ENCODE measurements at regions not wholly inside any gene's neighbourhood (a gene's known extent, or its start where the extent isn't known, plus 50 kb on each side); places are given as distances from the start of the nearest gene placed in this dataset.

DNA sequence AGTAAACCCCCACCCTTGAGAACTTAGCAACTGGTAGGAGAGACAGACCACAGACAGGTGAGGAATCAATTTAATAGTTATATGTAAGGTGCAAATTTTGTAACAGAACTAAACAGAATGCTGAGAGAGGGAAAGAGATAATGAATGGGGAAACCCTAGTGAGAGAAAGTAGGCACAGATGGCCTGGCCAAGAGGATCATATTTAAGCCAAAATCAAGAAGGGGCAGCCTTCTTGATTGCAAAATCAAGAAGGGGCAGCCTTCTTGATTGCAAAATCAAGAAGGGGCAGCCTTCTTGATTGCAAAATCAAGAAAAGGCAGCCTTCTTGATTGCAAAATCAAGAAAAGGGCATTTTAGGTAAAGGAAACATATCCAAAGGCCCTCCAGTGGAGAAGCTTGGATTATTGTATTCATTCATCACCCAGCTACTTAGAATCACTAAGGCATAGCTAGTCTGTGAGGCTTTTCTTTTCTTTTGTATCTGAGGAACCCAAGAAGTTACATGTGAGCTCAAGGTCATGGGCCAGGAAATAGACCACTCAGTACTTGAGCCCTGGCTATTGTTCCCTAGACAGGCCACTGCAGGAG, 190.6 kb downstream of the CYLD start:
- no peak for DNase-seq (ENCODE audit: low spot score)
- TF ChIP-seq, protein P1, sequence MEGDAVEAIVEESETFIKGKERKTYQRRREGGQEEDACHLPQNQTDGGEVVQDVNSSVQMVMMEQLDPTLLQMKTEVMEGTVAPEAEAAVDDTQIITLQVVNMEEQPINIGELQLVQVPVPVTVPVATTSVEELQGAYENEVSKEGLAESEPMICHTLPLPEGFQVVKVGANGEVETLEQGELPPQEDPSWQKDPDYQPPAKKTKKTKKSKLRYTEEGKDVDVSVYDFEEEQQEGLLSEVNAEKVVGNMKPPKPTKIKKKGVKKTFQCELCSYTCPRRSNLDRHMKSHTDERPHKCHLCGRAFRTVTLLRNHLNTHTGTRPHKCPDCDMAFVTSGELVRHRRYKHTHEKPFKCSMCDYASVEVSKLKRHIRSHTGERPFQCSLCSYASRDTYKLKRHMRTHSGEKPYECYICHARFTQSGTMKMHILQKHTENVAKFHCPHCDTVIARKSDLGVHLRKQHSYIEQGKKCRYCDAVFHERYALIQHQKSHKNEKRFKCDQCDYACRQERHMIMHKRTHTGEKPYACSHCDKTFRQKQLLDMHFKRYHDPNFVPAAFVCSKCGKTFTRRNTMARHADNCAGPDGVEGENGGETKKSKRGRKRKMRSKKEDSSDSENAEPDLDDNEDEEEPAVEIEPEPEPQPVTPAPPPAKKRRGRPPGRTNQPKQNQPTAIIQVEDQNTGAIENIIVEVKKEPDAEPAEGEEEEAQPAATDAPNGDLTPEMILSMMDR (conservative IDR thresholded peaks at IDR 0.05; ENCODE audit: low read length): no peak
- TF ChIP-seq EZH2phosphoT487 (IDR thresholded peaks at IDR 0.05; ENCODE audit: borderline replicate concordance, low read depth, low read length): no peak
- Histone ChIP-seq H4K20me1 (ENCODE audit: insufficient read depth, low read length) (no peaks in the 10 kb centered on the region), H3K4me2 (ENCODE audit: low read length) (no peak overlapping the region), H3K4me1 (ENCODE audit: insufficient read depth, low read length, poor library complexity, severe bottlenecking) (no peaks in the 10 kb centered on the region), H2AFZ (ENCODE audit: low read length) (no peak overlapping the region), H3K9me3 (ENCODE audit: low read length) (no peaks in the 10 kb centered on the region), H3K4me3 (ENCODE audit: low read depth, low read length, poor library complexity, severe bottlenecking) (no peak overlapping the region), H3K9me2 (ENCODE audit: insufficient read depth, low read length) (no peaks in the 10 kb centered on the region), H3K27ac (ENCODE audit: low read depth, low read length, poor library complexity, severe bottlenecking) (no peak overlapping the region), H3K36me3 (ENCODE audit: insufficient read depth, low read length) (no peaks in the 10 kb centered on the region), H3K79me2 (ENCODE audit: insufficient read depth, low read depth, low read length) (no peaks in the 10 kb centered on the region)
- no TSS peak for BruUV-seq (replicated peaks)
- ChIA-PET CTCF (ENCODE audit: unreplicated experiment) (no interaction called here), POLR2A (no interaction called here)
- intact Hi-C loops (cut with micrococcal nuclease; ENCODE audit: unreplicated experiment): no loop called here

DNA sequence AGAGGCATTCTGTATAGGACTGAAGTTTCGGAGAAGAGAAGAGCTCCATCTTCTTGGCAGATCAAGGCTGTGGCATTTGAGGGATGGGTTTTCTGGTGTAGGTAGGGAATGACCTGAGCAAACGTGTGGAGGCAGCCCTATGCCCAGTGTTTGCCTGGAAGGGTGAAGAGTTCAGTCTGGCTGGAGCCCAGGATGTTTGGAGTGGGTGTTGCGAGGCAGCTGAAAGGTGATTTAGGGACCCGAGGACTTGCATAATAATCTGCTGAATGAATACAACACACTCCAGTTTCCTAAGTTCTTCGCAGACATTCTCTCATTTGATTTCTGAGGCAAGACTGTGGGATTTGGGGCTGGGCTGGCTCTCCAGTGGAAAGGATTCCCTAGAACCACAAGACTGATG, 186.2 kb downstream of the CYLD start:
- no peak overlapping the region for H3K27ac ChIP-seq (ENCODE audit: low read depth, low read length, poor library complexity, severe bottlenecking)

DNA sequence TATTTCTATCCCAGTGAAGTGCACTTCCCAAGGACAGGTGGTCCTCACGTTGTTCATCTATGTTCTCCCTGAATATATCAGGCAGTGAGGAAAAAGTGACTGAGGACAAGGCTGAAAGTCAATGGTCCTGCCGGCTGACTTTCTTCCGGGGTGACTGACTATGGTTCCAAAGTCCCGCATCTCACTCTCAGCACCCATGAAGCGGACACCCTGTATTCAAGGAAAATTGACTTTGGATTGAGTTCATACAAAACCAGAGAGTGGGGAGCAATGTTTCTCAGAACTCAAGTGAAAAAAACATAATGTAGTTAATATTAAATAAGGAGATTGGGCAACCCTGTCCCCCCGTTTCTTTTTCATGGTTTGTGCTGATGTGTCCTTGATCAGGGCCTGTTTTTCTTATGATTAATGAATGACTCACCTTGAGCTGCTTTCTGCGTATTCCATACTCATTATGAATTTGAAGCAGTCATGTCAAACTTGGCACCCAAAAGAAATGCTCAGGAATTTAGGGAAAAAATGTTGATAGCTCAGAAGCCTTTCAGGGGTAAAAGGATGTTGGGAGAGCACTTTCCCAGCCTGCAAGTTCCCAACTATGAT, 184.0 kb downstream of the CYLD start:
- H2AFZ ChIP-seq (ENCODE audit: low read length): no peak overlapping the region

More for the DNA sequence above, 186.2 kb downstream of the CYLD start:
- CTCF ChIA-PET (ENCODE audit: unreplicated experiment): no interaction called here
- no peak for DNase-seq (ENCODE audit: low spot score)
- H3K4me1 ChIP-seq (ENCODE audit: insufficient read depth, low read length, poor library complexity, severe bottlenecking): no peaks in the 10 kb centered on the region
- no peaks in the 10 kb centered on the region for H3K9me2 ChIP-seq (ENCODE audit: insufficient read depth, low read length)
- H3K9me3 ChIP-seq (ENCODE audit: low read length): no peaks in the 10 kb centered on the region
- H2AFZ ChIP-seq (ENCODE audit: low read length): no peak overlapping the region
- intact Hi-C loops (cut with micrococcal nuclease; ENCODE audit: unreplicated experiment): no loop called here
- POLR2A ChIA-PET: no interaction called here
- H4K20me1 ChIP-seq (ENCODE audit: insufficient read depth, low read length): no peaks in the 10 kb centered on the region
- BruUV-seq (replicated peaks): no TSS peak
- no peak overlapping the region for H3K4me2 ChIP-seq (ENCODE audit: low read length)
- H3K79me2 ChIP-seq (ENCODE audit: insufficient read depth, low read depth, low read length): no peaks in the 10 kb centered on the region
- TF ChIP-seq, protein P1 (conservative IDR thresholded peaks at IDR 0.05; ENCODE audit: low read length): no peak
- TF ChIP-seq EZH2phosphoT487 (IDR thresholded peaks at IDR 0.05; ENCODE audit: borderline replicate concordance, low read depth, low read length): no peak
- H3K36me3 ChIP-seq (ENCODE audit: insufficient read depth, low read length): no peaks in the 10 kb centered on the region
- H3K4me3 ChIP-seq (ENCODE audit: low read depth, low read length, poor library complexity, severe bottlenecking): no peak overlapping the region

More for the DNA sequence above, 184.0 kb downstream of the CYLD start:
- Histone ChIP-seq H3K4me3 (ENCODE audit: low read depth, low read length, poor library complexity, severe bottlenecking) (no peak overlapping the region), H4K20me1 (ENCODE audit: insufficient read depth, low read length) (no peaks in the 10 kb centered on the region), H3K36me3 (ENCODE audit: insufficient read depth, low read length) (no peaks in the 10 kb centered on the region), H3K9me3 (ENCODE audit: low read length) (no peaks in the 10 kb centered on the region), H3K79me2 (ENCODE audit: insufficient read depth, low read depth, low read length) (no peaks in the 10 kb centered on the region), H3K27ac (ENCODE audit: low read depth, low read length, poor library complexity, severe bottlenecking) (no peak overlapping the region), H3K4me2 (ENCODE audit: low read length) (no peak overlapping the region), H3K9me2 (ENCODE audit: insufficient read depth, low read length) (no peaks in the 10 kb centered on the region), H3K4me1 (ENCODE audit: insufficient read depth, low read length, poor library complexity, severe bottlenecking) (no peaks in the 10 kb centered on the region)
- DNase-seq (ENCODE audit: low spot score): no peak
- POLR2A ChIA-PET: no interaction called here
- intact Hi-C loops (cut with micrococcal nuclease; ENCODE audit: unreplicated experiment): no loop called here
- CTCF ChIA-PET (ENCODE audit: unreplicated experiment): no interaction called here
- TF ChIP-seq, protein P1 (conservative IDR thresholded peaks at IDR 0.05; ENCODE audit: low read length): no peak
- TF ChIP-seq EZH2phosphoT487 (IDR thresholded peaks at IDR 0.05; ENCODE audit: borderline replicate concordance, low read depth, low read length): no peak
- BruUV-seq (replicated peaks): no TSS peak
